Epithelial cell of esophagus (primary cell): ENCODE measurements at regions not wholly inside any gene's neighbourhood (a gene's known extent, or its start where the extent isn't known, plus 50 kb on each side); places are given as distances from the start of the nearest gene placed in this dataset.
"Not testable (repeated sequence)": the region's sequence is repeated elsewhere in the genome, so short reads cannot be mapped to it uniquely, and the experiment has no call there.

Experiments
- DNase-seq: peaks from one replicate; pipeline ENCODE4 v3.0.0; 2010; ENCODE audit warnings: low read depth
- H3K4me3 ChIP-seq: 2 replicates; pipeline ENCODE4 v1.5.1; 2011; ENCODE audit warnings: mild to moderate bottlenecking, low read length, control low read depth
- CTCF ChIP-seq: IDR thresholded peaks from 2 replicates; pipeline ENCODE4 v1.5.1; 2011; ENCODE audit warnings: low read depth, mild to moderate bottlenecking, low read length, control low read depth, inconsistent platforms; ENCODE audit not compliant: insufficient read depth; ENCODE audit errors: missing control alignments

- DNase-seq: no peak
- no peak for TF ChIP-seq CTCF
These were observed 165.1 kb downstream of the ANKRD7 start for GRCh38 chr7:118389629-118390028.

GRCh38 chr7:118404211-118404610, 179.7 kb downstream of the ANKRD7 start:
- no peak overlapping the region for H3K4me3 ChIP-seq
- DNase-seq: no peak
- no peak for TF ChIP-seq CTCF

More at GRCh38 chr7:118389629-118390028, 165.1 kb downstream of the ANKRD7 start:
- no peak overlapping the region for H3K4me3 ChIP-seq

DNA sequence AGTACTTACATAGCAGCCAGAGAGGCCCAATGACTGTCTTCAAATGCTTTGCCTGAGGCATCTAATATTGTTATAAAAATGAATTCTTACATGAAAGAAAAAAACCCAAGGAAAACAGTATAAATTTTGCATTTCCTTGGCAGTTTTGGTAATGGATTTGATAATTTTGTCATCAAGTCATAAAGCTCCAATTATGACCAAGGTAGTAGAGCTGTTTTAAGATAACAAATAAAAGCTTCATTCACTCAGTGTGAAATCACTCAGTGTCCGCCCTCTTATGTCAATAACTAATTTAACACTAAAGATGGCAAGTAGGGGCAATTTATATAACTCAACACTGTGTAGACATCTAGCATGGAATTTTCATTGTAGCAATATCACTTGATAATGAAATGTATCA, 193.9 kb downstream of the ANKRD7 start:
- TF ChIP-seq CTCF: no peak
- no peak for DNase-seq
- H3K4me3 ChIP-seq: no peak overlapping the region

- no peak for TF ChIP-seq CTCF
- DNase-seq: no peak
These were observed 196.4 kb downstream of the ANKRD7 start for GRCh38 chr7:118420888-118421287.

DNA sequence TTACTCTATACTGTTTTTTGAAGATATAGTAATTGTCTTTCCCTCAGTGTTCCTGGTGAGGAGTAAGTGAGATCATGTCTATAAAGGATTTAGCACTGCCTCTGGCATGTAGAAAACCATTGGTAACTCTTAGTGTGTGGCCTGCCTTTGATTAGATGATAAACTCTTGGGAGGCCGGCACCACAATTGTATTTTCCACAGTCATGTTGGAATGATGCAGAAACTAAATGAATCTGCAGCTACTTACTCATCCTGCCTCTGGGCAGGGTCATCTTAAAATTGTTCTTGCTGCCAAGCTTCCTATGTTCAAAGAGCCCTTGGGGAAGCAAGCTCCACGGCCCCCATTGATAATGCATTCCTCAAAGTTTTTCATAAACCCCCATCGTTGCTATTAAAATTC, 204.6 kb downstream of the ANKRD7 start:
- TF ChIP-seq CTCF: no peak
- no peak for DNase-seq
- H3K4me3 ChIP-seq: no peak overlapping the region

More at GRCh38 chr7:118420888-118421287, 196.4 kb downstream of the ANKRD7 start:
- no peak overlapping the region for H3K4me3 ChIP-seq

DNA sequence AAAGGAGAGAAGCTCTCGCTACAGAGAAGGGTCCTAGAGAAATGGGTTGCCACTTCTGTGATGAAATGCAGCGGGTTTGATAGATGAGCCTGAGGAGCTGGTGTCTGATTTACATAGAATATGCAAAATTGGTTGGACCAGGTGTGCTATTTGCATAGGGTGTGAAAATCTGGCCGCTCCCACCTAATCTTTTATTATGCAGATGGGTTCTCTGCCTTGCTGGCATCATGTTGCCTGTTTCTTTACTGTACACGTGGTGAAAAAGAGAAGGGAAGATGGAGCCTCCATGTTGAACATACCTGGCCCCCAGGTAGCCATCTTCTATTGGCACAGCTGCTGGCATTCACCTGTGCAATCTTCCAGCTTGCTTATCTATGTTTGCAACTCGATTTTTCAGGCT, 212.2 kb downstream of the ANKRD7 start:
- H3K4me3 ChIP-seq: no peak overlapping the region
- TF ChIP-seq CTCF: no peak
- no peak for DNase-seq

DNA sequence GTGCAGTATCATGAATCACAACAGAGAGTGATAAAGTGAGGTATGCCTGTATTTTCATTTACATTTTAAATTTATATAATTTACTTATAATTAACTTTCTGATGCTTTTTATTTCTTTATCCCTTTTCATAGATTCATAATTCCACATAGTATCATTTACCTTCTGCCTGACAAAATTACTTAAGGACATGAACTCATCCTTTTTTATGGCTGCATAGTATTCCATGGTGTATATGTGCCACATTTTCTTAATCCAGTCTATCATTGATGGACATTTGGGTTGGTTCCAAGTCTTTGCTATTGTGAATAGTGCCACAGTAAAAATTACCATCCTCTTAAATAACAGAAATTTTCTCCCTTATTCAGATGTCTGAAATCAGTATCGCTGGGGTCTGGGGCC, 224.5 kb downstream of the ANKRD7 start:
- not testable (repeated sequence) for H3K4me3 ChIP-seq, DNase-seq
